Bronchial epithelial cell (primary cell): ENCODE measurements at regions not wholly inside any gene's neighbourhood (a gene's known extent, or its start where the extent isn't known, plus 50 kb on each side); places are given as distances from the start of the nearest gene placed in this dataset.

ENCODE experiments used
- DNase-seq: peaks from one replicate; pipeline ENCODE4 v3.0.0-alpha.2; 2010; ENCODE audit warnings: low read depth
- FAIRE-seq: peaks from 2 replicates; lab custom pipeline; 2011; peaks lifted over from hg19 to GRCh38; lab: Jason Lieb, UNC
- H3K27me3 ChIP-seq: 2 replicates; pipeline ENCODE4 v1.5.1; 2011; ENCODE audit warnings: low read length; ENCODE audit not compliant: control insufficient read depth, insufficient read depth
- H3K36me3 ChIP-seq: 2 replicates; pipeline ENCODE4 v1.5.1; 2011; ENCODE audit warnings: low read length; ENCODE audit not compliant: control insufficient read depth, insufficient read depth
- H3K4me3 ChIP-seq: 2 replicates; pipeline ENCODE4 v1.5.1; 2011; ENCODE audit warnings: mild to moderate bottlenecking, low read depth, low read length, control low read depth
- CTCF ChIP-seq: IDR thresholded peaks from 2 replicates; pipeline ENCODE4 v1.5.1; 2011; ENCODE audit warnings: mild to moderate bottlenecking, moderate library complexity, low read length, control low read depth, inconsistent platforms; ENCODE audit not compliant: insufficient read depth, severe bottlenecking

- no peak for DNase-seq
- H3K27me3 ChIP-seq: no peaks in the 10 kb centered on the region
- H3K36me3 ChIP-seq: no peaks in the 10 kb centered on the region
- FAIRE-seq: no peak
- no peak overlapping the region for H3K4me3 ChIP-seq
- TF ChIP-seq CTCF: no peak
Measured at GRCh38 chr22:22830193-22830592, 57.4 kb upstream of the IGLL5 start.

- FAIRE-seq (no peak), DNase-seq (no peak)
- TF ChIP-seq CTCF: no peak
- no peaks in the 10 kb centered on the region for H3K36me3 ChIP-seq
- no peak overlapping the region for H3K4me3 ChIP-seq
- H3K27me3 ChIP-seq: no peaks in the 10 kb centered on the region
Measured at GRCh38 chr22:22830957-22831688, 56.5 kb upstream of the IGLL5 start.

GRCh38 chr22:22833059-22833458 is 54.6 kb upstream of the IGLL5 start:
- TF ChIP-seq CTCF: no peak
- no peak for DNase-seq
- FAIRE-seq: no peak
- H3K4me3 ChIP-seq: no peak overlapping the region
- no peaks in the 10 kb centered on the region for H3K27me3 ChIP-seq
- no peaks in the 10 kb centered on the region for H3K36me3 ChIP-seq

GRCh38 chr22:22833488-22833887 is 54.1 kb upstream of the IGLL5 start:
- H3K4me3 ChIP-seq: no peak overlapping the region
- no peak for TF ChIP-seq CTCF
- FAIRE-seq (no peak), DNase-seq (no peak)
- H3K27me3 ChIP-seq: no peaks in the 10 kb centered on the region
- no peaks in the 10 kb centered on the region for H3K36me3 ChIP-seq

- no peak overlapping the region for H3K4me3 ChIP-seq
- no peaks in the 10 kb centered on the region for H3K27me3 ChIP-seq
- FAIRE-seq: no peak
- no peak for DNase-seq
- no peaks in the 10 kb centered on the region for H3K36me3 ChIP-seq
- TF ChIP-seq CTCF: no peak
Measured at GRCh38 chr22:22834204-22834603, 53.4 kb upstream of the IGLL5 start.

GRCh38 chr22:22834783-22835182 is 52.8 kb upstream of the IGLL5 start:
- no peak overlapping the region for H3K4me3 ChIP-seq
- no peak for TF ChIP-seq CTCF
- H3K27me3 ChIP-seq: no peaks in the 10 kb centered on the region
- no peaks in the 10 kb centered on the region for H3K36me3 ChIP-seq
- DNase-seq (no peak), FAIRE-seq (no peak)
